DLD1 (cell line): ENCODE measurements at regions not wholly inside any gene's neighbourhood (a gene's known extent, or its start where the extent isn't known, plus 50 kb on each side); places are given as distances from the start of the nearest gene placed in this dataset.

Experiments
- in situ Hi-C: cut with HindIII; loops from 2 replicates; pipeline ENCODE4 v1.10.0; 2017; ENCODE audit warnings: low sequenced_read_pairs

DNA sequence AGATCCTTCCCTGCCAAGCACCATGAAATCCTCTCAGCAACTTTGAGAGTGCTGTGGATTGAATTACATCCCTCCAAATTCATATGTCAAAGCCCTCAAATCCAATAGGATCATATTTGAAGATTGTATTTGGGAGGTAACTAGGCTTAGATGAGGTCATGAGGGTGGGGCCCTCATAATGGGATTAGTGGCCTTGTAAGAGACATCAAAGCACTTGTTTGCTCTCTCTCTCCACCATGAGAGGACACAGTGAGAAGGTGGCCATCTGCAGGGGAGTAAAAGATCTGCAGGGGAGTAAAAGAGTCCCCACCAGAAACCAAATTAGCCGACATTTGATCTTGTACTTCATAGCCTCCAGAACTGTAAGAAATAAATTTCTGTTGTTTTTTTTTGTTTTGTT lies 298.2 kb downstream of the SAMD5 start:
- in situ Hi-C loops: no loop called here

DNA sequence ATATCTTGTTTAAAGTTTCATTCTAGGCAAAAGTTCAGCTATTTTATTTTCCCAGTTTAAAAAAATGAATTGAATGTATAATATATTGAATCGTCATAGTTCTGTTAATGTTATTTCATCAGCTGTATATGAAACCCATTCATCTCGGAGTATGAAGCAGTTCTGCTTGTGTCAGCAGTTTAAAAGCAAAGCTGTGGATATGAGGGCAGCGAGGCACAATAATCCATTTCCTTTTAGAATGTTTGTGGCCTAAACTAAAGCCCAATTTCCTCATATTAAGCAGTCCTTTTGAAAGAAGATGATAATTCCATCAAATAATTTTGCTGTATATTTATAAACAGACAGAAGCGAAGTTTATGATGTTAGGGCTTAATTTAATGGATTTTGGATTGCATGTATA lies 300.1 kb downstream of the SAMD5 start:
- in situ Hi-C loops: no loop called here

DNA sequence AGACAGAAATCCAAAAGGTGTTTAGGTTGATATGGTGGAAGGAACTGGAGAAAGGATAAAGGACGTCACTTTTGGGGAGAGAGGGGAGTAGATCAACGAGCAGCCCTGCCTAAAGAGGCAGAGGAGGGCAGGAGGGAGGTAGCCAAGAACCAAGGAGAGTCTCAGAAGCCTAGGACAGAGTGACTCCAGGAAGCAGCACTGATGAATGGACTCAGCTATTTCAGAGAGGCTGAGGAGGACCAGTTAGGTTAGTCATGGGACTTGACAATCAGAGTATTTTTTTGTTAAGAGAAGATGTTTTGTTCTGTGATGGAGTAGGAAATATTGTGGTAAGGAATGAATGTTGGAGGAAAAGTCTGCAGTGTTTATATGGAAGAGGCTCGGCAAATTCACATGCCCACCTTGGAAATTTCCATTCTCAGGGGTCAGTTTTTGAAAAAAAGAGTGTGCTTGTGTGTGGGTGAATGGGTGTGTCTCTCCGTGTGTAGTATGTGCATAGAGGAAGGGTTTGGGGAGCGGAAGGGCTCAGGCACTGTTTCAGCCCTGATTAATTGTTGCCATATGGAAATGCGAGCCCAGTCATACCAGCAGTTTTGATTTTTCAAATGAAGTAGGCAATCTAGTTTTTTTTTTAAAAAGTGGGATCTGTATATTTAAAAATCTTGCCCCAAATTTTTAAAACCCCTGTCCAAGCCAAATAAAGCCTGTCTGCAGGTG lies 303.6 kb downstream of the SAMD5 start:
- in situ Hi-C loops: no loop called here

DNA sequence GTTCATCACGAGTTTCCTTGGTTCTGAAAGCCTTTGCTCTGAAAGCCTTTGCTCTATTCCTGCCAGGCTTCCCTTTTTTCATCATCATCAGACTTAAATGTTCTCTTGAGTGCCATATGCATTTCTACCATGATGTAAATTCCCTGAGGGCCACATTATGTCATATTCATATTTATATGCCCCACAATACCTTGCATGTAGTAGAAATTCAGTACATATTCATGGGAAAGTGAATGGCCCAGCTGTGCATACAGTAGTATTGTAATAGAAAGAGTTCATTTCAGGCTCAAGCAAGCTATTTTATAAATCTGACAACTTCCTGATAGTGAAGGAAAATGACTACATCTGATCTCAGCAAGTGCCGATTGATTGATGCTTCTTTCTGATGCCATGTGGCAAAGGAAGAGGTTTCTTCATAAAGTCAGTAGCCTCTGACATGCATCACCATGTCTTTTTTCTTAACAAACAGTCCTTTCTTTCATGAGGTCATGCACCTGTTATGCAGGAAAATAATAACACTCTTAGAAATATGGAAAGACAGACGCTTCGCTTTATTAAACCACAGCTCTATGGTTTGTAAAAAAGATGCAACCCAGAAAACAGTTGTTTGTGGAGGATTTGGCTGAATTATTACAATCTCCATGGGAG lies 308.7 kb downstream of the SAMD5 start:
- in situ Hi-C loops: no loop called here

DNA sequence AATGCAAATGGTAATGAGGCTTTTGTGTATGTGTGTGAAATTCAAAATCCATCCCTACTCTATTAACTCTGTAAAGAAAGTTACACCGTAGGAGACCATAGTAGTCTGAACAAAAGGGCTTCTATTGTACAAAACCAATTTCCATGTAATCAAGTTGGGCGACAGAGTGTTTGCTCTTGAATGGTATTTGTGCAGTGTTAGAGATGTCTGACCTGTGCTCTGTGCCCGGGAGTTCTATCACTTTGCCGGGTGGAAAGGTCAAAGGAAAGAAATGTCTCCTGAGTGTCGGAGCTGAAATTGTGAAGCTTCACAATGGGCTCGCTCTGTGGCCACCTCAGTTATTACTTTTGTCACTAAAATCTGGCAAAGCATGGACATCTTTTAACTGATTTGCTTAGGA lies 312.0 kb downstream of the SAMD5 start:
- in situ Hi-C loops: no loop called here

DNA sequence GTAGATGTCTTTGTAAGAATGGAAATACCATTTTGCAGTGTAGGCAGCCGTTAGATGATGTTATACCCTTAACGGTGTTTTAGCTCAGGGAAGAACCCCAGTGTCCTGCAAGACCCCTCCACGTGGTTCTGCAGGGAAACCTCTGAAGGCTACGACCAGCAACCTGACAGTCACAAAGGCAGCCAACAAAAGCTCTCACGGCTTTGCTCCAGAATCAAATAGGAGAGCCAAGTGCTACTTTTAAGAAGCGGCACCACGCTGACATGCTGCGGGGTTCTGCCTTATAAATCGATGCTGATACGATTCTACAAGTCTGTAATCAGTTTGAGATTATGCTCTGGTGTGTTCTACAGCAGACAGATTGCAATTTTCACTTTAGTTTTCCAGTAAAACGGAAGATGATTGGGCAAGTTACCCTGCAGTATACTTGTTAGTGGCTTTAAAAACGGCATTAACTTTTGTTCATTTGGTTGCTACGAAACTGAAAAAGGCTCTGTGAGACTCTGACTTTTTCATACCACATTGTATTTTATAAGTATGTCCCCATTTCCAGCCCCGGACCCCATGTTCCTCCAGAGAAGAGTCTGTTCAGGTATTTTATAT lies 312.9 kb downstream of the SAMD5 start:
- in situ Hi-C loops: no loop called here

DNA sequence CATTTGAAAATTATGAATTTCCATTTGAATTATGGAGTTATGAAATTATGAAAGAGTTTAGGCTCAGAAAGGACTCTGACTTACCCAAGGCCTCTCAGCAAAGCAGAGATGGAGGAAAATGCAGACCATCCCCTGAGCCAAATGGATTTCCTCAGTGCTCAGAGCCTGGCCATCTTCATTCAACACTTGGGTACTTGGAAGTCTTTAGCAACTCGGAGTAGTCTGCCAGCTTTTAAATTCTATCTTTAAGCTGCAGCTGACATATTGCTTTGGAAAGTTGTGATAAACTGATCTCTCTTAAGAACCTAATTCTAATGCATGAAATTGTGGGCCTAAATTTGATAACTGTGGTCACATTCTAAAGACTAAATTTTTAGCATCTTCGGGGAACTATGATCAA lies 315.4 kb downstream of the SAMD5 start:
- in situ Hi-C loops: no loop called here

DNA sequence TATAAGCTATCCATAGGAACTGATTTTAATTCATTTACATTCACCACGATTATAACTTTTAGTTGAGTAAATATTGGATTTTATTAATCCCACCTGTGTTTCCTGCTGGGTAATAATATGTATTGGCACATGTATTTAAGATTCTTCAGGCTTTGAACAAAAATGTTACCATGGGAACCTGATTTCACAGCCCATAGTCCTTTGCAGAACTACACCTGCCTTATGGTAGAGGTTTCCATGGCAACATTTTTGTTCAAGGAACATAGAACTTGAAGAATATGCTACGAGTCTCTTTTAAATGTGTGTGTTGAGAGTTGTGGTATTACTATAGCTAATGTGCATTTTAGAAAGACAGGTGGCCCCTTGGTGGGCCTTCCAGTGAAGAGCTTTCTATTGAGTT lies 317.4 kb downstream of the SAMD5 start:
- in situ Hi-C loops: no loop called here

DNA sequence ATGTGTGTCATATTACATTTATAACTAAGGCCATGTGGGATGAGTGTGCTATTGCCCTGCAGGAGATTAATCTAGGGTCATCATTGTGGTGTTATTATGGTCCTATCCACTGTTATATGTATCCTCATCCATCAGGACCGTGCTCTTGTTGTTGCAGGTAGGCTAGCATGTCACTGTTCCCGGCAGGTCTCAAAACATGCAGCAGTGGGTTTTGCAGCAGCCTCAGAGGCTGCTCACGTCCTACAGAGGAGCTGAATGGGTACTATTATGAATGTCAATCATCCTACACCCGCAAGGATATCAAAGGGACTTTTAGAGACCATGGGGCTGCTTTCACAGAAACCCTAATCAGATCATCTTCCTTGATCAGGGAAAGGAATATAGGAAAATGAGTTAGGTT lies 318.2 kb downstream of the SAMD5 start:
- in situ Hi-C loops: no loop called here

DNA sequence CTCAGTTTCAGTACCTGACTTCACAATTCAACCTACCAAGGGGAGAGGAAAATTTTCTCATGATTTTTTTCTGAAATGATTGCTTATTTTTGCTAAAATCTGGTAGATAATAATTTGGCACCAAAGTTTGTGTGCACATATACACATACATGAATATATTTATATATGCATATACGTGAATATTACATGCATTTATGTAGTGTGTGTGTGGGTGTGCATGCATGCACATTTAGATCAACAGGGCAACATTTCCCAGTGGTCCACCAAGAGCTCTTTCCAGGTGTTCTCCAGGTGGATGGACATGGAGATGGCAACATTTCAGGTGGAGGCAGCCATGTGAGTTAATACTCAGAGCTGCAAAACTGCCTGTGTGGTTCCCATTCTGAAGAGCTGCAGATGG lies 320.9 kb downstream of the SAMD5 start:
- in situ Hi-C loops: no loop called here

DNA sequence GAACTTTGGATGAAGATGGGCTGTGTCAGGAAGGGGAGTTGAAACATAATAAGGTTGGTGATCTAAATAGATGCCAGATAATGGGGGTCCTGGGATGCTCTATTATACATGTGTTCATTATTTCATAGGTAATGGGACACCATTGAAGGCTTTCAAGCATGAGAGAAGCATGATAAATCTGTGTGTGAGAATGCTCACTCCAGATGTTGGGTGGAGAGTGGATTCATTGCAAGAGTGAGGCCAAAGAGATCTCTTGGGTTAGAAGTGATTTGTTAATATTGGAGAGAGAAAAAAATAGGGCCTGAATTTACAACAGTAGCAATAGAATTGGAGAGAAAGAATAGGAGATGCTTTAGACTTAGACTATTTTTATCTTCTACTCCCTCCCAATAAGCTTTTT lies 321.3 kb downstream of the SAMD5 start:
- in situ Hi-C loops: no loop called here

DNA sequence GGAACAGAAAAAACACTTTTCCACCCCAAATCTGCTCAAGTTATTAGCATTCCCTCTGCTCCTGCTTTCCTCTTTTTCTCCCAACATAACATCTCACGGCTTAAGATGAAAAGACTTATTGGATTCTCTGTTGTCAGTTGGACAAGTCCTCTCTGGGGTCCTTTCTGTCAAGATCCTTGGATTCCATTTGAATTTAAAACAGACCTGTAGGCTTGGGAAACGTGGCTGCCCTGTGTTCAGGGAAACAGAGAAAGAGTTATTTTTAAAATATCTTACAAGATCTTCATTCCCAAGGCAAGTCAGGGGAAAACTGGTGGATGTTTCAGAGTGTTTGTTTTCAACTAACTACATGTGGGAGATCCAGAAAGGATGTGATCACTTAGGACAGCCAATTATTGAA lies 322.9 kb downstream of the SAMD5 start:
- in situ Hi-C loops: no loop called here

DNA sequence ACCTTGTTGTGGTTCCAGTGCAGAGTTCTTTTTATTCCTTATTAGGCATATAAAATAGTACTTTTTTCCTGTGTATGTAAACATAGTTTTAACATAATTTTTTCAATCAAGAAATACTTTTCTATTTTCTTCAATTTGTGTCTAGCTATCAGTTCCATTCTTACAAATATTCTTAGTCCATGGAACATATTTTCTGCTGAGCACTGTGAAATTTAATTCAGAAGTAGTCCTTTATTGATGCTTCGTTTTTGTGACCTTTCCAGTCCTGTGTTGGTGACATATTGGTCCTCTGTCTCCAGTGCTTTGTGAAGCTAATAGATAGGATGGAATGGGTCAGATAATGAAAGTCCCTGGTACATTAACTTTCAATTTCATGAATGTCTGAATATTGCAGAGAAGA lies 325.1 kb downstream of the SAMD5 start:
- in situ Hi-C loops: no loop called here

DNA sequence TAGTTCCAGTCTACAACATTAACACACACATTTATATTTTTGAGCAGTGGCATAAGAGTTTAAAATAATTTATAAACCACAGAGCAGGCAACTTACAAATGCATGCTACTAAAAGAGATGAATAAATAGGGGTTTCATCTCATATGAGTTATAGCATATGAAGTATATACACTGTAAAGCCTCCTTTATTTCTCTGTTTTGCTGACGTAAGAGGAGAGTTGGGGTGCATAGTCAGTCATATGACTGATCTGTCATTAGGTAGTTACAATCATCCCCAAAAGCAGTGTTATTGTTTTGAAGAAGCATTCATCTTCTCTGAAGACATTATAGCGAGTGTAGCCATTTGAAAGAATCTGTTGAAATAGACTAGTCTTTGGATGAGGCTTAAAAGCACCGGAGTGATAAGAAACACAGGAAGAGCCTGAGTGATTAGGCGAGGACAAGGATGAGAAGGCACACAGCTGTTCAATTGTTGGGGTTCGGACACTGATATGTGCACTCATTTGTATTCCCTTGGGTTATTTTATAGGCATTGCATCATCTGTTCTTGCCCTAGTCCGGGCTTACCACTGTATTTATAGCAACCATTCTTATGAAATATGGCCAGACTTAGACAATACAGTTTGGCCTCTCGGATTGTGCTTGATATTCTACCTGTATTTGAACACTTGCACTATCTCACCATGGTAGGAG lies 325.7 kb downstream of the SAMD5 start:
- in situ Hi-C loops: no loop called here

DNA sequence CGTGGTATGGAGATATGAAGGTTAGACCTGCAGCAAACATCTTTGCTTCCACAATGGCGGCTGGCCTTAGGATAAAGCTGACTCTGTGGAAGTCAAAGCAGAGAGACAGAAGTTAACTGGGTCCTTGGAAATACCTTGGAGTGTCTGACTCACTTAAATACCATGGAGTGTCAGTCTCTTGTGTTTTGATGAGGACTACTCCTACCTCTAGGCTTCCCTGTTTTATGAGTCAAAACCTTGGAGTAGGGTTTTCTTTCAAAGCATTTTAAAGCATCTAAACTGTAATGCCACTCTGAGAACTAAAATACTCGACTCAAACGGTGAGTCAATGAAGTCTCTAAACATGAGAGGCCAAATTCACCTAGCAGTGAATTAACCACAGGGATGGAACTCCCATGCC lies 329.1 kb downstream of the SAMD5 start:
- in situ Hi-C loops: no loop called here

DNA sequence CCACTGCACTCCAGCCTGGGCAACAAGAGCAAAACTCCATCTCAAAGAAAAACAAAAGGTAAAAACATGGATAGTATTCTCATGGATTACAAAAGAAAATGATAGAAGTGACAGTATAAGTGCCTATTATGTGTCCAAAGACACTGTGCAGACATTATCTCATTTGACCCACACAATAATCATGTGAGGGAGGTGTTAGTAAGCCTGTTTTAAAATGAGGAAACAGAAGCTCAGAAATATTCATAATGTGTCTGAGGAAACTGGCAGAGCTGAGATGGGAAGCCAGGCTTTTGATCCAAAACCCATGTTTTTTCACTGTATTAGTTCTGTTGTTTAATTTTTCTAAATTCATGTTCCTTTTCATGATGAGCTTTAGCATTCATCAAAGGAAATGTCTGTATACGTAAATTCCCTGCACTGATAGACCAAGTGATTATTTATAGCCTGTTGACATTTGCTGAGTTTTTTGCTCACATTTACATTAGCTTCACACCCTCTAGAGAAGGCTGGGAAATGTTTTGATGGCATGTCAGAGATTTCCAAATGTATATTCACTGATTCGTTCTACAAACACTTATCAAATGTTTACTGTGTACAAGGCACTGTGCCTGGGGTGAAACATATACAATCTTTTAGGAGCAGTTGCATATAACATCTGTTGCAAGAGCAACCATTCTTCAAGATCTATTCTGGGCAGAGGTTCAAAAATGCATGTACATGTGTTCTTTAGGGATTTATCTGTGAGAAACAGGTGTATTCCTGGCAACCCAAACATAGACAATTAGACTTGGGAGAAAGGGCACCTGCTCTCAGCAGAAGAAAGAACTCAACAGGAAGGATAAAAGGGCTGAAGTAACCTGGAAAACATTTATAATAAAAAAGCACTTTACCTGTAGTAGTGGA lies 331.5 kb downstream of the SAMD5 start:
- in situ Hi-C loops: no loop called here

DNA sequence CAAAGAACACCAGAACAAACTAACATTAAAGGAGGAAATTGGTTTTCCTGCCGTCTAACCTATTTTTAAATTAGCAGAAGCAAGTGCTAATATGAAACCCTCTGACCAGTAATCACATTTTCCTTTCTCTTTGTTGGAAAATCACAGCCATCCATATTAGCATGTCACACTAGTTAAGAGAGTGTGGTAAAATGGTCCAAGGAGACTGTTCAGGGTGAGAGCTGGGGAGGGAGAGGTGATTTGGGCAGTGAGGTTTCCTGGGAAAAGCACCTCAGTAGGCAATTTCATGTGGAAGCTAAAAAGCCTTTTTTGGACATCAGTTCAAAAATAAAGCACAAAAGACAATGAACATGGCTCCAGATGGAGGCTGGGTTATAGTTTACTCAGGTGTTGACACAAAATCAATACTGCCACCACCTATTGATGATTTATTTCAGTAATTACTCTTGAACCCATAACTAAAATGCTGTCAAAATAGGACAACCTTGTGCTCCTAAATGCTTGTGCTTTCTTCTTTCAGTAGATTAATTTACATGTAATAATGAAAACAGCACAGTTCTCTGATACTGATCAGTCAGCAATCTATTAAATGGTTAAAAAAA lies 333.2 kb downstream of the SAMD5 start:
- in situ Hi-C loops: no loop called here

DNA sequence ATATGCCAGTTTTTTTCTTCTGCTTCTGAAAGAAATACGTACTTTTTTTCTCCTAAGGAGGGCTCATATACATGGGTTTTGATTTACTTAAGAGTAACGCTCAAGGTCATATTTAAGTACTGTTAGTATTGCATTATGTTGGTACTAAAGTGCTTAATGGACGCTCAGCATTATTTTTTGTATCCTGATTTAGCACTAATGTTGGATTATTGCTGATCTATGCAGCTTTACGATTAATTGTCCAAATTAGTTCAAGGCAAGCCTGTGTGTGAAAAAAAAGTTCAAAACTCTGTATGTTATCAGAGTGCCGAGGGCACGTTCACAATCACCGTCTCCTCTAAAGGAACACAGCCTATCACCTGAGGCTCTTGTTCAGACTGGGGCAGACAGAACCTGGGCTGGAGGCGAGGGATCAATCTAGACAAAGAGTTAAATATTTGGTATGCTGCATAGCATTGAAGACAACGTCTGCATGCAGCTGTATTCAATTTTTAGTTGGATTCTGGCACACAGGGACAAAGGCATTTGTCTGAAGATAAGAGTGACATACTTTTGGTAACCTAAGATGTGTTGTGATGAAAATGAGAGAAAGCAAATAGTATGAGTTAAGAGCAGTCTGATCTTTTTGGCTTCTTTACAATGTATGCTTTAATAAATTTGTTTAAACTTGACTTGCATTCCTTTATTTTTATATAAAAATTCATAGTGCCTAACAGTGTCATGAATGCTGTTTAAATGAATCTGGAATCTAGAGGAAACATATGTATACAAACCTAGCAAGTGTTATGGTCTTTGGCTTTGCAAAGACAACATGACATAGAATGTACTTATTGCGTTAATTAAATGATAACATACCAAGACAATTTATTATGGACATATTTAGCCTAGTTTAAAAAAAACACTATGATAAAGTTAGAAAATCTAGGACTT lies 341.2 kb downstream of the SAMD5 start:
- in situ Hi-C loops: no loop called here

DNA sequence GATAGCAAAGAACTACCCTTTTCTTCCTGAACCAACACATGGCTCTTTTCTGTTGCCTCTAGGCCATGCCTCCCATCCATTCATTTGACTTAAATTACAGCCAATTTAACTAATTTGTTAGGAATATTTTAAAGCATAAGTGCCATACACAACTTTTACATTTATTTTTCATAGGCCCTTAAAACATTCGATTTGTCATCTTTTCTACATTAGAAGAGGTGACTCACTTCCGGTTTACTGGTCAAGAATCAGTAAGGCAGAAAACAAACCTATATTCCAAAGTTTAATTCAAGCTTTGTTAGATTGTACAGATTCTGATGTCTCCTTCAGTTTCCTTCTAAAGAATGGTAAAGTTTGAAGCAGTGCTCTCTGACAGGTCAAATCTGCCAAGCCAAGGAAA lies 344.3 kb downstream of the SAMD5 start:
- in situ Hi-C loops: no loop called here
